ENCODE measurements at regions not wholly inside any gene's neighbourhood (a gene's known extent, or its start where the extent isn't known, plus 50 kb on each side); places are given as distances from the start of the nearest gene placed in this dataset.
"Not testable (repeated sequence)": the region's sequence is repeated elsewhere in the genome, so short reads cannot be mapped to it uniquely, and the experiment has no call there.

GRCh38 chr19:30959011-30959410, 390.2 kb downstream of the TSHZ3 start:
- no peak for DNase-seq (ENCODE audit: extremely low read depth, low read depth, low spot score)

GRCh38 chr19:30955112-30956104, 393.8 kb downstream of the TSHZ3 start:
- DNase-seq (ENCODE audit: extremely low read depth, low read depth, low spot score), result no peak

- not testable (repeated sequence) for DNase-seq (ENCODE audit: extremely low read depth, low read depth, low spot score)
Measured at GRCh38 chr19:30944276-30944932, 404.8 kb downstream of the TSHZ3 start.

GRCh38 chr19:30943101-30943843, 406.0 kb downstream of the TSHZ3 start:
- DNase-seq (ENCODE audit: extremely low read depth, low read depth, low spot score), result no peak

GRCh38 chr19:30942636-30943035, 406.6 kb downstream of the TSHZ3 start:
- DNase-seq (ENCODE audit: extremely low read depth, low read depth, low spot score), result no peak

- no peak for DNase-seq (ENCODE audit: extremely low read depth, low read depth, low spot score)
Measured at GRCh38 chr19:30941591-30941990, 407.6 kb downstream of the TSHZ3 start.

GRCh38 chr19:30936276-30936675, 413.0 kb downstream of the TSHZ3 start:
- DNase-seq (ENCODE audit: extremely low read depth, low read depth, low spot score), result no peak

GRCh38 chr19:30935146-30935545, 414.1 kb downstream of the TSHZ3 start:
- DNase-seq (ENCODE audit: extremely low read depth, low read depth, low spot score), result no peak

- not testable (repeated sequence) for DNase-seq (ENCODE audit: extremely low read depth, low read depth, low spot score)
Measured at GRCh38 chr19:30933454-30933853, 415.8 kb downstream of the TSHZ3 start.

- DNase-seq (ENCODE audit: extremely low read depth, low read depth, low spot score), result no peak
Measured at GRCh38 chr19:30932854-30933253, 416.4 kb downstream of the TSHZ3 start.

GRCh38 chr19:30930941-30931706, 418.1 kb downstream of the TSHZ3 start:
- no peak for DNase-seq (ENCODE audit: extremely low read depth, low read depth, low spot score)

- DNase-seq (ENCODE audit: extremely low read depth, low read depth, low spot score), result no peak
Measured at GRCh38 chr19:30927705-30928104, 421.5 kb downstream of the TSHZ3 start.

- no peak for DNase-seq (ENCODE audit: extremely low read depth, low read depth, low spot score)
Measured at GRCh38 chr19:30924670-30925069, 424.6 kb downstream of the TSHZ3 start.

- no peak for DNase-seq (ENCODE audit: extremely low read depth, low read depth, low spot score)
Measured at GRCh38 chr19:30924069-30924636, 425.1 kb downstream of the TSHZ3 start.

- no peak for DNase-seq (ENCODE audit: extremely low read depth, low read depth, low spot score)
Measured at GRCh38 chr19:30923621-30924020, 425.6 kb downstream of the TSHZ3 start.

GRCh38 chr19:30923096-30923495, 426.1 kb downstream of the TSHZ3 start:
- no peak for DNase-seq (ENCODE audit: extremely low read depth, low read depth, low spot score)

- no peak for DNase-seq (ENCODE audit: extremely low read depth, low read depth, low spot score)
Measured at GRCh38 chr19:30920222-30920621, 429.0 kb downstream of the TSHZ3 start.

GRCh38 chr19:30919737-30920136, 429.5 kb downstream of the TSHZ3 start:
- DNase-seq (ENCODE audit: extremely low read depth, low read depth, low spot score), result no peak

GRCh38 chr19:30916238-30916637, 433.0 kb downstream of the TSHZ3 start:
- no peak for DNase-seq (ENCODE audit: extremely low read depth, low read depth, low spot score)

- no peak for DNase-seq (ENCODE audit: extremely low read depth, low read depth, low spot score)
Measured at GRCh38 chr19:30911491-30911890, 437.7 kb downstream of the TSHZ3 start.
